Calu3 (cell line): ENCODE measurements at regions not wholly inside any gene's neighbourhood (a gene's known extent, or its start where the extent isn't known, plus 50 kb on each side); places are given as distances from the start of the nearest gene placed in this dataset.
"Not testable (repeated sequence)": the region's sequence is repeated elsewhere in the genome, so short reads cannot be mapped to it uniquely, and the experiment has no call there.

Source experiments
- BruUV-seq: library from RNA; stranded (reverse); fragments of 400-500 nt; replicated peaks from 2 replicates; lab custom pipeline; 2021; lab: Mats Ljungman, UMichigan
- CTCF ChIA-PET: fragments of 300-600 bp; sonication (Branson Sonifier 250); formaldehyde crosslinking; loops from one replicate; lab custom pipeline; 2022; ENCODE audit warnings: antibody characterized with exemption; lab: Charles Lee
- DNase-seq: peaks from one replicate; pipeline ENCODE4 v3.0.0; 2022
- H3K27ac Mint-ChIP-seq: one replicate; pipeline ENCODE4 v1.8.0; 2022; ENCODE audit warnings: mixed read lengths; ENCODE audit not compliant: unreplicated experiment
- H3K27me3 Mint-ChIP-seq: one replicate; pipeline ENCODE4 v1.8.0; 2022; ENCODE audit warnings: mixed read lengths; ENCODE audit not compliant: unreplicated experiment
- H3K36me3 Mint-ChIP-seq: one replicate; pipeline ENCODE4 v1.8.0; 2022; ENCODE audit warnings: mild to moderate bottlenecking, moderate library complexity, mixed read lengths; ENCODE audit not compliant: insufficient read depth, unreplicated experiment
- H3K4me1 Mint-ChIP-seq: one replicate; pipeline ENCODE4 v1.8.0; 2022; ENCODE audit warnings: mild to moderate bottlenecking, low read depth, mixed read lengths; ENCODE audit not compliant: unreplicated experiment
- H3K4me3 Mint-ChIP-seq: one replicate; pipeline ENCODE4 v1.8.0; 2022; ENCODE audit warnings: mild to moderate bottlenecking, low read depth, moderate library complexity, mixed read lengths; ENCODE audit not compliant: unreplicated experiment
- H3K9me3 Mint-ChIP-seq: one replicate; pipeline ENCODE4 v1.8.0; 2022; ENCODE audit warnings: low read depth, mixed read lengths; ENCODE audit not compliant: unreplicated experiment
- CTCF ChIP-seq: fragments of 200-600 bp; IDR thresholded peaks from one replicate; pipeline ENCODE4 v1.8.0; 2022; ENCODE audit warnings: antibody characterized with exemption; ENCODE audit not compliant: unreplicated experiment
- intact Hi-C: fragments of 100-400 bp; cut with micrococcal nuclease; formaldehyde crosslinking; loops from one replicate; pipeline ENCODE4 v1.10.0; 2022; ENCODE audit not compliant: unreplicated experiment

GRCh38 chr7:35945621-35946020 lies 144.8 kb downstream of the SEPTIN7 start:
- H3K4me1 Mint-ChIP-seq, H3K27ac Mint-ChIP-seq, intact Hi-C loops, BruUV-seq, H3K4me3 Mint-ChIP-seq, H3K36me3 Mint-ChIP-seq, CTCF ChIA-PET, H3K27me3 Mint-ChIP-seq, DNase-seq, H3K9me3 Mint-ChIP-seq: not testable (repeated sequence)

GRCh38 chr7:35955735-35956134 lies 154.9 kb downstream of the SEPTIN7 start:
- H3K9me3 Mint-ChIP-seq, intact Hi-C loops, H3K36me3 Mint-ChIP-seq, H3K27ac Mint-ChIP-seq, CTCF ChIA-PET, H3K27me3 Mint-ChIP-seq, BruUV-seq, H3K4me1 Mint-ChIP-seq, H3K4me3 Mint-ChIP-seq, DNase-seq: not testable (repeated sequence)

GRCh38 chr7:35956988-35957387 lies 156.1 kb downstream of the SEPTIN7 start:
- BruUV-seq, H3K27me3 Mint-ChIP-seq, H3K27ac Mint-ChIP-seq, H3K4me1 Mint-ChIP-seq, CTCF ChIA-PET, H3K36me3 Mint-ChIP-seq, H3K9me3 Mint-ChIP-seq, H3K4me3 Mint-ChIP-seq, DNase-seq, intact Hi-C loops: not testable (repeated sequence)

- H3K4me3 Mint-ChIP-seq, H3K27ac Mint-ChIP-seq, BruUV-seq, H3K9me3 Mint-ChIP-seq, H3K36me3 Mint-ChIP-seq, DNase-seq, CTCF ChIA-PET, H3K27me3 Mint-ChIP-seq, H3K4me1 Mint-ChIP-seq, intact Hi-C loops: not testable (repeated sequence)
Measured at GRCh38 chr7:35961260-35961659, 160.4 kb downstream of the SEPTIN7 start.

- DNase-seq, H3K36me3 Mint-ChIP-seq, H3K9me3 Mint-ChIP-seq, CTCF ChIA-PET, H3K27me3 Mint-ChIP-seq, H3K4me3 Mint-ChIP-seq, H3K4me1 Mint-ChIP-seq, intact Hi-C loops, H3K27ac Mint-ChIP-seq, BruUV-seq: not testable (repeated sequence)
Measured at GRCh38 chr7:35962607-35963006, 161.8 kb downstream of the SEPTIN7 start.

GRCh38 chr7:35967366-35968139 lies 166.7 kb downstream of the SEPTIN7 start:
- intact Hi-C loops: no loop called here
- H3K27me3 Mint-ChIP-seq: no peaks in the 10 kb centered on the region
- no peak overlapping the region for H3K27ac Mint-ChIP-seq
- TF ChIP-seq CTCF: no peak
- H3K9me3 Mint-ChIP-seq: no peaks in the 10 kb centered on the region
- BruUV-seq: no TSS peak
- H3K4me3 Mint-ChIP-seq: no peak overlapping the region
- CTCF ChIA-PET: no interaction called here
- peaks cover 9% of the 10 kb centered on the region for H3K4me1 Mint-ChIP-seq
- H3K36me3 Mint-ChIP-seq: no peaks in the 10 kb centered on the region
- no peak for DNase-seq
